ENCODE measurements at regions not wholly inside any gene's neighbourhood (a gene's known extent, or its start where the extent isn't known, plus 50 kb on each side); places are given as distances from the start of the nearest gene placed in this dataset.

GRCh38 chr16:58820411-58820810 is 86.3 kb upstream of the GOT2 start:
- Histone ChIP-seq H3K79me2 (ENCODE audit: low read length) (no peaks in the 10 kb centered on the region), H3K9me2 (replicated peaks; ENCODE audit: insufficient read depth, low read length) (no peaks in the 10 kb centered on the region), H3K27me3 (replicated peaks; ENCODE audit: insufficient read depth, low read length) (no peaks in the 10 kb centered on the region), H3K27ac (ENCODE audit: low read length) (no peak overlapping the region), H3F3A (ENCODE audit: insufficient read depth, low read length) (no peaks in the 10 kb centered on the region), H4K20me1 (ENCODE audit: insufficient read depth, low read length) (no peaks in the 10 kb centered on the region), H3K9me3 (replicated peaks; ENCODE audit: insufficient read depth, low read length) (no peaks in the 10 kb centered on the region), H3K4me3 (ENCODE audit: low read length) (no peak overlapping the region), H3K36me3 (replicated peaks; ENCODE audit: insufficient read depth, low read length) (no peaks in the 10 kb centered on the region), H3K4me2 (ENCODE audit: low read depth, low read length) (no peak overlapping the region), H3K4me1 (ENCODE audit: low read length) (no peaks in the 10 kb centered on the region), H2AFZ (ENCODE audit: low read length) (no peak overlapping the region), H3K9ac (ENCODE audit: low read length) (no peak overlapping the region)
- no peak for DNase-seq
- TF ChIP-seq CTCF (IDR thresholded peaks at IDR 0.05; ENCODE audit: low read length) (no peak), EZH2 (optimal IDR thresholded peaks at IDR 0.05; ENCODE audit: low read depth, low read length) (no peak), EZH2phosphoT487 (IDR thresholded peaks at IDR 0.05; ENCODE audit: low read length) (no peak)

- Histone ChIP-seq H3F3A (ENCODE audit: insufficient read depth, low read length) (no peaks in the 10 kb centered on the region), H3K9me2 (replicated peaks; ENCODE audit: insufficient read depth, low read length) (no peaks in the 10 kb centered on the region), H3K4me1 (ENCODE audit: low read length) (no peaks in the 10 kb centered on the region), H2AFZ (ENCODE audit: low read length) (no peak overlapping the region), H3K4me3 (ENCODE audit: low read length) (no peak overlapping the region), H3K9me3 (replicated peaks; ENCODE audit: insufficient read depth, low read length) (no peaks in the 10 kb centered on the region), H3K79me2 (ENCODE audit: low read length) (no peaks in the 10 kb centered on the region), H3K27me3 (replicated peaks; ENCODE audit: insufficient read depth, low read length) (no peaks in the 10 kb centered on the region), H4K20me1 (ENCODE audit: insufficient read depth, low read length) (no peaks in the 10 kb centered on the region), H3K4me2 (ENCODE audit: low read depth, low read length) (no peak overlapping the region), H3K36me3 (replicated peaks; ENCODE audit: insufficient read depth, low read length) (no peaks in the 10 kb centered on the region), H3K27ac (ENCODE audit: low read length) (no peak overlapping the region), H3K9ac (ENCODE audit: low read length) (no peak overlapping the region)
- no peak for DNase-seq
- TF ChIP-seq EZH2phosphoT487 (IDR thresholded peaks at IDR 0.05; ENCODE audit: low read length) (no peak), CTCF (IDR thresholded peaks at IDR 0.05; ENCODE audit: low read length) (no peak), EZH2 (optimal IDR thresholded peaks at IDR 0.05; ENCODE audit: low read depth, low read length) (no peak)
Measured at GRCh38 chr16:58815181-58815888, 81.2 kb upstream of the GOT2 start.

GRCh38 chr16:58814348-58814801 is 80.3 kb upstream of the GOT2 start:
- H2AFZ ChIP-seq (ENCODE audit: low read length): peak overlapping the region; percentile 31; the same call in 1 of the 2 replicates
- no peak overlapping the region for H3K9ac ChIP-seq (ENCODE audit: low read length)
- H3K4me3 ChIP-seq (ENCODE audit: low read length): no peak overlapping the region

More at GRCh38 chr16:58814348-58814801, 80.3 kb upstream of the GOT2 start:
- H3K4me1 ChIP-seq (ENCODE audit: low read length): no peaks in the 10 kb centered on the region
- H3K4me2 ChIP-seq (ENCODE audit: low read depth, low read length): peak overlapping the region; percentile 1; the same call in 1 of the 2 replicates
- H3K9me3 ChIP-seq (replicated peaks; ENCODE audit: insufficient read depth, low read length): no peaks in the 10 kb centered on the region
- DNase-seq: peak; percentile 45
- no peaks in the 10 kb centered on the region for H3K9me2 ChIP-seq (replicated peaks; ENCODE audit: insufficient read depth, low read length)
- TF ChIP-seq EZH2 (optimal IDR thresholded peaks at IDR 0.05; ENCODE audit: low read depth, low read length) (no peak), CTCF (IDR thresholded peaks at IDR 0.05; ENCODE audit: low read length) (peak; percentile 89)
- H4K20me1 ChIP-seq (ENCODE audit: insufficient read depth, low read length): no peaks in the 10 kb centered on the region
- no peaks in the 10 kb centered on the region for H3K36me3 ChIP-seq (replicated peaks; ENCODE audit: insufficient read depth, low read length)
- no peaks in the 10 kb centered on the region for H3F3A ChIP-seq (ENCODE audit: insufficient read depth, low read length)
- no peaks in the 10 kb centered on the region for H3K79me2 ChIP-seq (ENCODE audit: low read length)
- H3K27me3 ChIP-seq (replicated peaks; ENCODE audit: insufficient read depth, low read length): no peaks in the 10 kb centered on the region
- no peak overlapping the region for H3K27ac ChIP-seq (ENCODE audit: low read length)
